OCI-LY3 (cell line): ENCODE measurements at regions not wholly inside any gene's neighbourhood (a gene's known extent, or its start where the extent isn't known, plus 50 kb on each side); places are given as distances from the start of the nearest gene placed in this dataset.

Source experiments
- H2AFZ ChIP-seq: fragments of 200-600, 300-600 bp; shearing (Covaris generic); 2 replicates; pipeline ENCODE4 v1.6.0; 2014; ENCODE audit warnings: antibody characterized with exemption, low read depth, low read length
- H3K27ac ChIP-seq: fragments of 200-600, 300-600 bp; sonication (generic); 2 replicates; pipeline ENCODE4 v1.5.1; 2014; ENCODE audit warnings: mild to moderate bottlenecking, low read length, moderate library complexity, mixed read lengths
- H3K27me3 ChIP-seq: fragments of 200-600, 300-600 bp; sonication (generic); 2 replicates; pipeline ENCODE4 v1.6.1; 2014; ENCODE audit warnings: low read depth, low read length, mixed read lengths
- H3K36me3 ChIP-seq: fragments of 200-600, 300-600 bp; sonication (generic); replicated peaks from 2 replicates; pipeline ENCODE3; 2014; ENCODE audit warnings: low read depth, low read length, mixed read lengths
- H3K4me1 ChIP-seq: fragments of 300-600, 200-600 bp; sonication (generic); 2 replicates; pipeline ENCODE4 v1.6.1; 2014; ENCODE audit warnings: low read length, mixed read lengths
- H3K4me2 ChIP-seq: fragments of 200-600, 300-600 bp; sonication (generic); 2 replicates; pipeline ENCODE4 v1.6.1; 2014; ENCODE audit warnings: low read length, mixed read lengths
- H3K4me3 ChIP-seq: fragments of 300-600, 200-600 bp; sonication (generic); 2 replicates; pipeline ENCODE4 v1.5.1; 2014; ENCODE audit warnings: antibody characterized with exemption, mild to moderate bottlenecking, low read length, moderate library complexity
- H3K79me2 ChIP-seq: fragments of 300-600, 200-600 bp; shearing (Covaris generic); 2 replicates; pipeline ENCODE4 v1.6.1; 2014; ENCODE audit warnings: mild to moderate bottlenecking, low read length, mixed read lengths
- H3K9ac ChIP-seq: fragments of 300-600, 200-600 bp; shearing (Covaris generic); 2 replicates; pipeline ENCODE4 v1.6.0; 2014; ENCODE audit warnings: mild to moderate bottlenecking, low read length, moderate library complexity
- H3K9me3 ChIP-seq: fragments of 200-600, 300-600 bp; shearing (Covaris generic); 2 replicates; pipeline ENCODE4 v1.6.1; 2014; ENCODE audit warnings: low read length, mixed read lengths; ENCODE audit not compliant: insufficient read depth
- H4K20me1 ChIP-seq: fragments of 200-600, 300-600 bp; sonication (generic); 2 replicates; pipeline ENCODE4 v1.6.1; 2016; ENCODE audit warnings: low read length, mixed read lengths; ENCODE audit not compliant: insufficient read depth
- CTCF ChIP-seq: fragments of 200-600, 300-600 bp; sonication (generic); IDR thresholded peaks from 2 replicates; pipeline ENCODE4 v1.5.1; 2014; ENCODE audit warnings: antibody characterized with exemption, low read length, low read depth
- EZH2phosphoT487 ChIP-seq: fragments of 200-600 bp; shearing (Covaris generic); IDR thresholded peaks from 2 replicates; pipeline ENCODE4 v1.6.1; 2018; ENCODE audit warnings: antibody characterized with exemption, mixed run types, low read depth

- no peaks in the 10 kb centered on the region for H3K27me3 ChIP-seq
These were observed 139.7 kb downstream of the B3GNT2 start for GRCh38 chr2:62335612-62336011.

GRCh38 chr2:62334440-62335058, 138.6 kb downstream of the B3GNT2 start:
- H4K20me1 ChIP-seq, result no peaks in the 10 kb centered on the region
- no peaks in the 10 kb centered on the region for H3K9me3 ChIP-seq
- no peak overlapping the region for H3K27ac ChIP-seq
- no peak overlapping the region for H3K4me2 ChIP-seq
- no peaks in the 10 kb centered on the region for H3K36me3 ChIP-seq
- no peak overlapping the region for H3K4me3 ChIP-seq
- no peak for TF ChIP-seq EZH2phosphoT487
- no peak for TF ChIP-seq CTCF
- H3K27me3 ChIP-seq, result no peaks in the 10 kb centered on the region
- H3K9ac ChIP-seq, result no peak overlapping the region
- H2AFZ ChIP-seq, result no peak overlapping the region
- no peaks in the 10 kb centered on the region for H3K4me1 ChIP-seq
- no peaks in the 10 kb centered on the region for H3K79me2 ChIP-seq

More at GRCh38 chr2:62335612-62336011, 139.7 kb downstream of the B3GNT2 start:
- TF ChIP-seq EZH2phosphoT487 (no peak), CTCF (no peak)
- Histone ChIP-seq H3K79me2 (no peaks in the 10 kb centered on the region), H3K27ac (no peak overlapping the region), H3K36me3 (no peaks in the 10 kb centered on the region), H3K4me2 (no peak overlapping the region), H3K9ac (no peak overlapping the region), H2AFZ (no peak overlapping the region), H3K4me3 (no peak overlapping the region), H3K4me1 (peaks cover under 1% of the 10 kb centered on the region; the same call in 1 of the 2 replicates), H4K20me1 (no peaks in the 10 kb centered on the region), H3K9me3 (no peaks in the 10 kb centered on the region)

- Histone ChIP-seq H3K9ac (no peak overlapping the region), H3K27ac (no peak overlapping the region), H3K9me3 (no peaks in the 10 kb centered on the region), H2AFZ (no peak overlapping the region), H3K4me3 (no peak overlapping the region), H3K79me2 (no peaks in the 10 kb centered on the region), H3K4me2 (no peak overlapping the region), H3K4me1 (no peaks in the 10 kb centered on the region), H4K20me1 (no peaks in the 10 kb centered on the region), H3K27me3 (no peaks in the 10 kb centered on the region), H3K36me3 (no peaks in the 10 kb centered on the region)
- no peak for TF ChIP-seq CTCF
- no peak for TF ChIP-seq EZH2phosphoT487
These were observed 138.1 kb downstream of the B3GNT2 start for GRCh38 chr2:62334009-62334408.

- no peaks in the 10 kb centered on the region for H3K36me3 ChIP-seq
- H3K9me3 ChIP-seq, result no peaks in the 10 kb centered on the region
- H3K4me2 ChIP-seq, result no peak overlapping the region
- H3K79me2 ChIP-seq, result no peaks in the 10 kb centered on the region
- no peak overlapping the region for H3K9ac ChIP-seq
- H2AFZ ChIP-seq, result no peak overlapping the region
- TF ChIP-seq EZH2phosphoT487 (no peak), CTCF (no peak)
- H4K20me1 ChIP-seq, result no peaks in the 10 kb centered on the region
- no peak overlapping the region for H3K4me3 ChIP-seq
- H3K27ac ChIP-seq, result no peak overlapping the region
- no peaks in the 10 kb centered on the region for H3K27me3 ChIP-seq
- H3K4me1 ChIP-seq, result no peaks in the 10 kb centered on the region
These were observed 135.0 kb downstream of the B3GNT2 start for GRCh38 chr2:62330959-62331358.
